Fibroblast of gingiva (primary cell): ENCODE measurements at regions not wholly inside any gene's neighbourhood (a gene's known extent, or its start where the extent isn't known, plus 50 kb on each side); places are given as distances from the start of the nearest gene placed in this dataset.

Experiments used
- DNase-seq: peaks from one replicate; pipeline ENCODE4 v3.0.0-alpha.2; 2011; ENCODE audit warnings: low read depth

GRCh38 chr3:34972481-34972880 lies 666.8 kb upstream of the ARPP21 start:
- no peak for DNase-seq

- no peak for DNase-seq
Measured at GRCh38 chr3:34973586-34973985, 665.7 kb upstream of the ARPP21 start.

GRCh38 chr3:34983631-34984030 lies 655.7 kb upstream of the ARPP21 start:
- no peak for DNase-seq

GRCh38 chr3:34988296-34988695 lies 651.0 kb upstream of the ARPP21 start:
- DNase-seq: no peak

- no peak for DNase-seq
Measured at GRCh38 chr3:34995796-34996430, 643.4 kb upstream of the ARPP21 start.

- no peak for DNase-seq
Measured at GRCh38 chr3:34998902-34999301, 640.4 kb upstream of the ARPP21 start.

GRCh38 chr3:35012214-35012613 lies 627.1 kb upstream of the ARPP21 start:
- no peak for DNase-seq

GRCh38 chr3:35028157-35028556 lies 611.2 kb upstream of the ARPP21 start:
- DNase-seq: no peak

- DNase-seq: no peak
Measured at GRCh38 chr3:35042210-35042991, 596.9 kb upstream of the ARPP21 start.

GRCh38 chr3:35043040-35043439 lies 596.3 kb upstream of the ARPP21 start:
- no peak for DNase-seq

GRCh38 chr3:35044190-35044589 lies 595.1 kb upstream of the ARPP21 start:
- no peak for DNase-seq

GRCh38 chr3:35045118-35045517 lies 594.2 kb upstream of the ARPP21 start:
- no peak for DNase-seq

- DNase-seq: no peak
Measured at GRCh38 chr3:35064761-35065160, 574.6 kb upstream of the ARPP21 start.

- DNase-seq: no peak
Measured at GRCh38 chr3:35065891-35066290, 573.4 kb upstream of the ARPP21 start.

GRCh38 chr3:35067750-35068149 lies 571.6 kb upstream of the ARPP21 start:
- DNase-seq: no peak

- DNase-seq: no peak
Measured at GRCh38 chr3:35070088-35070487, 569.2 kb upstream of the ARPP21 start.

- DNase-seq: no peak
Measured at GRCh38 chr3:35071772-35072171, 567.6 kb upstream of the ARPP21 start.

- no peak for DNase-seq
Measured at GRCh38 chr3:35078780-35079179, 560.5 kb upstream of the ARPP21 start.

GRCh38 chr3:35079403-35079802 lies 559.9 kb upstream of the ARPP21 start:
- DNase-seq: no peak

GRCh38 chr3:35081899-35082298 lies 557.4 kb upstream of the ARPP21 start:
- DNase-seq: no peak

- DNase-seq: no peak
Measured at GRCh38 chr3:35088943-35089342, 550.4 kb upstream of the ARPP21 start.

GRCh38 chr3:35114686-35115085 lies 524.6 kb upstream of the ARPP21 start:
- DNase-seq: no peak

GRCh38 chr3:35120026-35120425 lies 519.3 kb upstream of the ARPP21 start:
- no peak for DNase-seq

GRCh38 chr3:35137612-35138011 lies 501.7 kb upstream of the ARPP21 start:
- DNase-seq: no peak
